ENCODE measurements at regions not wholly inside any gene's neighbourhood (a gene's known extent, or its start where the extent isn't known, plus 50 kb on each side); places are given as distances from the start of the nearest gene placed in this dataset.
A peak's percentile ranks its signal among the peaks of the same experiment; 100 is the strongest.
"Not testable (repeated sequence)": the region's sequence is repeated elsewhere in the genome, so short reads cannot be mapped to it uniquely, and the experiment has no call there.

GRCh38 chr4:95779447-95779846, 60.4 kb upstream of the PDHA2 start:
- DNase-seq (ENCODE audit: low spot score): no peak

- no peak for DNase-seq (ENCODE audit: low spot score)
Observed at GRCh38 chr4:95778666-95779065, 61.2 kb upstream of the PDHA2 start.

GRCh38 chr4:95770605-95771004, 69.3 kb upstream of the PDHA2 start:
- DNase-seq (ENCODE audit: low spot score): not testable (repeated sequence)

- DNase-seq (ENCODE audit: low spot score): no peak
Observed at GRCh38 chr4:95764961-95765360, 74.9 kb upstream of the PDHA2 start.

GRCh38 chr4:95761871-95762270, 78.0 kb upstream of the PDHA2 start:
- DNase-seq (ENCODE audit: low spot score): no peak

- peak; percentile 86 for DNase-seq (ENCODE audit: low spot score)
Observed at GRCh38 chr4:95761426-95761825, 78.5 kb upstream of the PDHA2 start.

GRCh38 chr4:95760646-95761045, 79.2 kb upstream of the PDHA2 start:
- not testable (repeated sequence) for DNase-seq (ENCODE audit: low spot score)

GRCh38 chr4:95758001-95758400, 81.9 kb upstream of the PDHA2 start:
- DNase-seq (ENCODE audit: low spot score): no peak

- no peak for DNase-seq (ENCODE audit: low spot score)
Observed at GRCh38 chr4:95754667-95755066, 85.2 kb upstream of the PDHA2 start.

- DNase-seq (ENCODE audit: low spot score): no peak
Observed at GRCh38 chr4:95749204-95749603, 90.7 kb upstream of the PDHA2 start.

- no peak for DNase-seq (ENCODE audit: low spot score)
Observed at GRCh38 chr4:95742872-95743271, 97.0 kb upstream of the PDHA2 start.

GRCh38 chr4:95742179-95742578, 97.7 kb upstream of the PDHA2 start:
- no peak for DNase-seq (ENCODE audit: low spot score)

- DNase-seq (ENCODE audit: low spot score): peak; percentile 79
Observed at GRCh38 chr4:95732061-95732460, 107.8 kb upstream of the PDHA2 start.

GRCh38 chr4:95729596-95729995, 110.3 kb upstream of the PDHA2 start:
- DNase-seq (ENCODE audit: low spot score): no peak

- no peak for DNase-seq (ENCODE audit: low spot score)
Observed at GRCh38 chr4:95728145-95728544, 111.7 kb upstream of the PDHA2 start.

- DNase-seq (ENCODE audit: low spot score): no peak
Observed at GRCh38 chr4:95715830-95716229, 124.1 kb upstream of the PDHA2 start.

GRCh38 chr4:95714571-95714970, 125.3 kb upstream of the PDHA2 start:
- DNase-seq (ENCODE audit: low spot score): no peak

GRCh38 chr4:95705323-95705722, 134.6 kb upstream of the PDHA2 start:
- DNase-seq (ENCODE audit: low spot score): no peak

GRCh38 chr4:95701500-95702170, 138.3 kb upstream of the PDHA2 start:
- no peak for DNase-seq (ENCODE audit: low spot score)

- DNase-seq (ENCODE audit: low spot score): no peak
Observed at GRCh38 chr4:95694411-95694810, 145.5 kb upstream of the PDHA2 start.

- no peak for DNase-seq (ENCODE audit: low spot score)
Observed at GRCh38 chr4:95693594-95693993, 144.8 kb upstream of the UNC5C start.

GRCh38 chr4:95676190-95676589, 127.4 kb upstream of the UNC5C start:
- no peak for DNase-seq (ENCODE audit: low spot score)

GRCh38 chr4:95675623-95676022, 126.8 kb upstream of the UNC5C start:
- DNase-seq (ENCODE audit: low spot score): peak; percentile 68

- peak; percentile 66 for DNase-seq (ENCODE audit: low spot score)
Observed at GRCh38 chr4:95674521-95674981, 125.8 kb upstream of the UNC5C start.

Data from COLO829 (cell line).